K562 (cell line): ENCODE measurements at regions not wholly inside any gene's neighbourhood (a gene's known extent, or its start where the extent isn't known, plus 50 kb on each side); places are given as distances from the start of the nearest gene placed in this dataset.

ENCODE experiments used
- ATAC-seq: fragments of 200-7000 bp; cut with Tn5 transposase; 3 replicates; pipeline ENCODE4 v1.9.1; 2020; ENCODE audit warnings: moderate library complexity
- BruUV-seq: library from RNA; stranded (reverse); fragments of 400-500 nt; replicated peaks from 2 replicates; lab custom pipeline; 2021; lab: Mats Ljungman, UMichigan
- CTCF ChIA-PET: fragments of 300-600 bp; formaldehyde crosslinking; extraction: SDS; loops from one replicate; lab custom pipeline; 2021; ENCODE audit warnings: low intra/inter-chr PET ratio; lab: Yijun Ruan, JAX
- POLR2A ChIA-PET: fragments of 300-600, 350-650 bp; sonication (Branson Sonifier 250); formaldehyde crosslinking; extraction: SDS; loops from one replicate; lab custom pipeline; 2021; ENCODE audit warnings: antibody characterized with exemption, inconsistent platforms; lab: Yijun Ruan, JAX
- DNase-seq, 4 experiments: peaks; one replicate each; pipeline versions ENCODE4 v3.0.0 to v3.0.0-alpha.2; 2011 to 2018; ENCODE audit warnings: low spot score in 3 of 4, mixed read lengths in 3 of 4; ENCODE audit errors: extremely low read depth in 1 of 4
- FAIRE-seq: peaks from 2 replicates; lab custom pipeline; 2011; peaks lifted over from hg19 to GRCh38; lab: Jason Lieb, UNC
- H2AFZ ChIP-seq: 2 replicates; pipeline ENCODE4 v1.6.0; 2011; ENCODE audit warnings: low read depth, low read length, control low read depth, inconsistent platforms
- H3K27ac ChIP-seq: fragments of 200-600 bp; 3 replicates; pipeline ENCODE4 v1.8.0; 2011; ENCODE audit warnings: low read depth, mild to moderate bottlenecking, control low read depth, inconsistent platforms, low read length, moderate library complexity, mixed read lengths; ENCODE audit errors: extremely low read depth
- H3K27me3 ChIP-seq, 2 experiments: fragments of 300-600 bp in 1 of 2; 2 replicates in 1 of 2; 3 replicates in 1 of 2; pipeline versions ENCODE4 v1.6.0 to v1.8.0; 2011; ENCODE audit warnings: inconsistent platforms in 2 of 2, low read length in 2 of 2, mild to moderate bottlenecking in 1 of 2, mixed read lengths in 1 of 2, moderate library complexity in 1 of 2; ENCODE audit not compliant: control insufficient read depth in 2 of 2, insufficient read depth in 2 of 2
- H3K36me3 ChIP-seq: fragments of 300-600 bp; 3 replicates; pipeline ENCODE4 v1.8.0; 2011; ENCODE audit warnings: mild to moderate bottlenecking, low read length, inconsistent platforms; ENCODE audit not compliant: control insufficient read depth, insufficient read depth
- H3K4me1 ChIP-seq, 2 experiments: fragments of 200-600 bp in 1 of 2; replicated peaks in 1 of 2; 2 replicates in 1 of 2; 3 replicates in 1 of 2; pipeline versions ENCODE4 v1.5.1 to v1.8.0; 2011; ENCODE audit warnings: inconsistent platforms in 2 of 2, low read length in 2 of 2, mild to moderate bottlenecking in 1 of 2, mixed read lengths in 1 of 2, moderate library complexity in 1 of 2; ENCODE audit not compliant: control insufficient read depth in 2 of 2, insufficient read depth in 2 of 2
- H3K4me2 ChIP-seq: 2 replicates; pipeline ENCODE4 v1.6.1; 2011; ENCODE audit warnings: low read length, control low read depth, inconsistent platforms, mixed read lengths; ENCODE audit not compliant: insufficient read depth
- H3K4me3 ChIP-seq: fragments of 200-600 bp; sonication (generic), shearing (Covaris generic); 2 replicates; pipeline ENCODE4 v1.5.1; 2016; ENCODE audit warnings: control low read depth, inconsistent platforms
- H3K79me2 ChIP-seq: fragments of 200-600 bp; 3 replicates; pipeline ENCODE4 v1.8.0; 2011; ENCODE audit warnings: low read length, inconsistent platforms; ENCODE audit not compliant: control insufficient read depth, insufficient read depth
- H3K9ac ChIP-seq, 2 experiments: 2 replicates each; pipeline versions ENCODE4 v1.6.0 to v1.6.1; 2011; ENCODE audit warnings: low read depth in 2 of 2, low read length in 2 of 2, control low read depth in 1 of 2, inconsistent platforms in 1 of 2, mild to moderate bottlenecking in 1 of 2, mixed read lengths in 1 of 2; ENCODE audit not compliant: insufficient read depth in 1 of 2
- H3K9me1 ChIP-seq: one replicate; pipeline ENCODE4 v1.6.0; 2011; ENCODE audit warnings: inconsistent platforms, mild to moderate bottlenecking, low read length, moderate library complexity; ENCODE audit not compliant: control insufficient read depth, insufficient read depth
- H3K9me3 ChIP-seq: replicated peaks from 2 replicates; pipeline ENCODE4 v1.5.1; 2011; ENCODE audit warnings: low read depth, low read length, inconsistent platforms; ENCODE audit not compliant: control insufficient read depth, insufficient read depth
- H4K20me1 ChIP-seq: replicated peaks from 2 replicates; pipeline ENCODE4 v1.6.1; 2011; ENCODE audit warnings: low read length, inconsistent platforms, mixed read lengths; ENCODE audit not compliant: control insufficient read depth, insufficient read depth
- ARID1B ChIP-seq: fragments of 450-650 bp; IDR thresholded peaks from 2 replicates; pipeline ENCODE4 v1.6.1; 2016; ENCODE audit warnings: antibody characterized with exemption, mild to moderate bottlenecking, inconsistent platforms
- USF2 ChIP-seq: sonication (generic); formaldehyde crosslinking; IDR thresholded peaks from 2 replicates; pipeline ENCODE4 v1.5.0; 2020; ENCODE audit warnings: missing genetic modification reagents
- ZNF778 ChIP-seq: fragments of 450-650 bp; formaldehyde crosslinking; IDR thresholded peaks from 2 replicates; pipeline ENCODE4 v1.4.0; 2020; ENCODE audit warnings: mild to moderate bottlenecking, moderate library complexity
- WGBS: fragments of 100-300 bp; shearing (Covaris generic); methylation state at CpG from one replicate; pipeline ENCODE4 v1.1.6; 2016; ENCODE audit warnings: low coverage, mixed read lengths; ENCODE audit not compliant: insufficient coverage; ENCODE audit errors: missing lambda C conversion rate; 5-methylcytosine and 5-hydroxymethylcytosine counted together
- in situ Hi-C: fragments of 300-500 bp; cut with MboI; formaldehyde crosslinking; loops from 4 replicates; pipeline ENCODE4 v1.15.0; 2018; ENCODE audit warnings: inconsistent platforms, mixed read lengths
- intact Hi-C: fragments of 100-400 bp; cut with micrococcal nuclease; formaldehyde crosslinking; loops from 2 replicates; pipeline ENCODE4 v1.14.2; 2022

- no peak for TF ChIP-seq ARID1B
Observed at GRCh38 chr1:29984166-29984861, 739.1 kb downstream of the MATN1 start (continued).

DNA sequence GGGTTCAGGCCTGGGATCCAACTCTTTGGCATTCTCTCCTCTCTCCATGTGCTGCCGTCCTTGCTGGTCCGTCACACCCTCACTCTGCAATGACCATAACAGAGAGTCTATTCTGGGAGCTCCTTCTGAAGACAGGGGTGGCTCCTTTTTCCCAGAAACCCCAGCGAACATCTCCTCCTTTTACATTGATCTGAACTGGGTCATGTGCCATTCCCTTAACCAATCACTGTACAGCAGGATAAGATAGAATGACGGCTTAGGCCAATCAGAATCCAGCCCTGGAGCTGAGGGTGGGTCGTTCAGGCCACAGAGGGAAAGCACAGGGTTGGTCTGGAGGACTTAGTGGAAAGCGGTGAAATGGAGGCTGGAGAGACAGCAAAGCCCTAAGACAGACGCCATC lies 740.1 kb downstream of the MATN1 start:
- intact Hi-C loops: no loop called here
- FAIRE-seq (no peak), DNase-seq (no peak), ATAC-seq (no peak)
- Histone ChIP-seq H2AFZ (no peak overlapping the region), H3K4me2 (no peak overlapping the region), H3K4me3 (no peak overlapping the region), H3K4me1 (no peaks in the 10 kb centered on the region), H3K27me3 (peaks cover 0 to 6% of the 10 kb centered on the region in 2 experiments; a peak in 1 of 5 replicates), H4K20me1 (no peaks in the 10 kb centered on the region), H3K27ac (no peak overlapping the region), H3K9me1 (no peaks in the 10 kb centered on the region), H3K79me2 (no peaks in the 10 kb centered on the region), H3K9me3 (no peaks in the 10 kb centered on the region), H3K36me3 (no peaks in the 10 kb centered on the region)
- POLR2A ChIA-PET: interaction anchor here (0.7 kb wide), 1 partner anchor 13 kb away, joined by 3 read pairs; no protein-coding TSS in a partner anchor
- CTCF ChIA-PET: no interaction called here
- BruUV-seq: no TSS peak
- 0% methylated on average over 7 of the region's 7 CpGs for WGBS
- TF ChIP-seq ZNF778 (CRISPR knock-in tag) (no peak), USF2 (CRISPR knock-in tag) (peak; percentile 22; the same call in 1 of the 2 replicates)
- TF ChIP-seq, all 486 proteins: peak for 1
- in situ Hi-C loops: no loop called here
- no peak overlapping the region for H3K9ac ChIP-seq
